ENCODE measurements at regions not wholly inside any gene's neighbourhood (a gene's known extent, or its start where the extent isn't known, plus 50 kb on each side); places are given as distances from the start of the nearest gene placed in this dataset.

- H3K27ac Mint-ChIP-seq: no peak overlapping the region
These were observed 193.9 kb downstream of the OMA1 start for GRCh38 chr1:58352476-58353092.

GRCh38 chr1:58346036-58346355 lies 200.5 kb downstream of the OMA1 start:
- H3K27ac Mint-ChIP-seq: no peak overlapping the region
- H3K36me3 Mint-ChIP-seq: peaks cover 7% of the 10 kb centered on the region

More at GRCh38 chr1:58352476-58353092, 193.9 kb downstream of the OMA1 start:
- no peaks in the 10 kb centered on the region for H3K4me1 Mint-ChIP-seq
- H3K27me3 Mint-ChIP-seq: no peaks in the 10 kb centered on the region
- H3K4me3 Mint-ChIP-seq: no peak overlapping the region
- peaks cover 4 to 11% (median 9%) of the 10 kb centered on the region in 3 donors for H3K9me3 Mint-ChIP-seq
- H3K36me3 Mint-ChIP-seq: peaks cover 8% of the 10 kb centered on the region

GRCh38 chr1:58345215-58346035 lies 201.1 kb downstream of the OMA1 start:
- Mint-ChIP-seq H3K27ac (no peak overlapping the region), H3K27me3 (no peaks in the 10 kb centered on the region), H3K9me3 (peaks cover 0 to 1% (median 0%) of the 10 kb centered on the region in 3 donors), H3K4me1 (peaks cover 0 to 2% (median 0%) of the 10 kb centered on the region in 3 donors), H3K4me3 (no peak overlapping the region), H3K36me3 (peaks cover 7% of the 10 kb centered on the region)

More at GRCh38 chr1:58346036-58346355, 200.5 kb downstream of the OMA1 start:
- peaks cover 1 to 5% (median 2%) of the 10 kb centered on the region in 3 donors for H3K9me3 Mint-ChIP-seq
- H3K27me3 Mint-ChIP-seq: no peaks in the 10 kb centered on the region
- H3K4me3 Mint-ChIP-seq: no peak overlapping the region
- H3K4me1 Mint-ChIP-seq: peaks cover 0 to 2% (median 0%) of the 10 kb centered on the region in 3 donors

GRCh38 chr1:58340185-58340584 lies 206.3 kb downstream of the OMA1 start:
- H3K36me3 Mint-ChIP-seq: peaks cover 5% of the 10 kb centered on the region
- no peak overlapping the region for H3K27ac Mint-ChIP-seq
- H3K4me3 Mint-ChIP-seq: no peak overlapping the region
- H3K4me1 Mint-ChIP-seq: peaks cover 0 to 2% (median 0%) of the 10 kb centered on the region in 3 donors
- no peaks in the 10 kb centered on the region for H3K9me3 Mint-ChIP-seq
- H3K27me3 Mint-ChIP-seq: no peaks in the 10 kb centered on the region

- Mint-ChIP-seq H3K4me1 (no peaks in the 10 kb centered on the region), H3K36me3 (peaks cover 5% of the 10 kb centered on the region), H3K4me3 (no peak overlapping the region), H3K9me3 (no peaks in the 10 kb centered on the region), H3K27me3 (no peaks in the 10 kb centered on the region), H3K27ac (no peak overlapping the region)
These were observed 208.4 kb downstream of the OMA1 start for GRCh38 chr1:58338081-58338480.

GRCh38 chr1:58333511-58333910 lies 213.0 kb downstream of the OMA1 start:
- Mint-ChIP-seq H3K4me3 (no peak overlapping the region), H3K36me3 (peaks cover 9% of the 10 kb centered on the region), H3K4me1 (no peaks in the 10 kb centered on the region), H3K9me3 (no peaks in the 10 kb centered on the region), H3K27me3 (no peaks in the 10 kb centered on the region), H3K27ac (no peak overlapping the region)

- Mint-ChIP-seq H3K9me3 (no peaks in the 10 kb centered on the region), H3K27me3 (no peaks in the 10 kb centered on the region), H3K4me3 (no peak overlapping the region), H3K36me3 (peaks cover 11% of the 10 kb centered on the region), H3K4me1 (no peaks in the 10 kb centered on the region), H3K27ac (no peak overlapping the region)
These were observed 215.4 kb downstream of the OMA1 start for GRCh38 chr1:58331156-58331555.

GRCh38 chr1:58325866-58326265 lies 220.7 kb downstream of the OMA1 start:
- Mint-ChIP-seq H3K4me3 (no peak overlapping the region), H3K9me3 (peaks cover 0 to 8% (median 3%) of the 10 kb centered on the region in 3 donors), H3K4me1 (no peaks in the 10 kb centered on the region), H3K27me3 (no peaks in the 10 kb centered on the region), H3K27ac (no peak overlapping the region), H3K36me3 (peaks cover 4% of the 10 kb centered on the region)

GRCh38 chr1:58324558-58324957 lies 222.0 kb downstream of the OMA1 start:
- Mint-ChIP-seq H3K27me3 (no peaks in the 10 kb centered on the region), H3K4me3 (no peak overlapping the region), H3K27ac (no peak overlapping the region), H3K9me3 (peaks cover 0 to 8% (median 3%) of the 10 kb centered on the region in 3 donors), H3K36me3 (peaks cover 4% of the 10 kb centered on the region), H3K4me1 (no peaks in the 10 kb centered on the region)

- Mint-ChIP-seq H3K4me1 (no peaks in the 10 kb centered on the region), H3K9me3 (peaks cover 0 to 8% (median 3%) of the 10 kb centered on the region in 3 donors), H3K4me3 (no peak overlapping the region), H3K27ac (no peak overlapping the region), H3K27me3 (no peaks in the 10 kb centered on the region), H3K36me3 (peaks cover 9% of the 10 kb centered on the region)
These were observed 228.1 kb downstream of the OMA1 start for GRCh38 chr1:58318157-58319005.

- Mint-ChIP-seq H3K27ac (no peak overlapping the region), H3K4me3 (no peak overlapping the region), H3K9me3 (peaks cover 0 to 3% (median under 1%) of the 10 kb centered on the region in 3 donors), H3K36me3 (peaks cover 9% of the 10 kb centered on the region), H3K27me3 (no peaks in the 10 kb centered on the region), H3K4me1 (no peaks in the 10 kb centered on the region)
These were observed 228.8 kb downstream of the OMA1 start for GRCh38 chr1:58317694-58318093.

GRCh38 chr1:58317086-58317485 lies 229.4 kb downstream of the OMA1 start:
- H3K27ac Mint-ChIP-seq: no peak overlapping the region
- peaks cover 0 to 3% (median 0%) of the 10 kb centered on the region in 3 donors for H3K9me3 Mint-ChIP-seq
- H3K27me3 Mint-ChIP-seq: no peaks in the 10 kb centered on the region
- no peak overlapping the region for H3K4me3 Mint-ChIP-seq
- H3K36me3 Mint-ChIP-seq: peaks cover 9% of the 10 kb centered on the region
- H3K4me1 Mint-ChIP-seq: no peaks in the 10 kb centered on the region

GRCh38 chr1:58316141-58316540 lies 230.4 kb downstream of the OMA1 start:
- Mint-ChIP-seq H3K4me3 (no peak overlapping the region), H3K9me3 (peaks cover 0 to 2% (median 0%) of the 10 kb centered on the region in 3 donors), H3K4me1 (peaks cover 0 to under 1% (median 0%) of the 10 kb centered on the region in 3 donors), H3K27ac (no peak overlapping the region), H3K36me3 (peaks cover 9% of the 10 kb centered on the region), H3K27me3 (no peaks in the 10 kb centered on the region)

- Mint-ChIP-seq H3K4me1 (peaks cover 0 to 3% (median 0%) of the 10 kb centered on the region in 3 donors), H3K27me3 (no peaks in the 10 kb centered on the region), H3K36me3 (peaks cover 7% of the 10 kb centered on the region), H3K27ac (no peak overlapping the region), H3K4me3 (no peak overlapping the region), H3K9me3 (no peaks in the 10 kb centered on the region)
These were observed 233.5 kb downstream of the OMA1 start for GRCh38 chr1:58312971-58313563.

- Mint-ChIP-seq H3K4me1 (peaks cover 0 to 3% (median 0%) of the 10 kb centered on the region in 3 donors), H3K27me3 (no peaks in the 10 kb centered on the region), H3K9me3 (no peaks in the 10 kb centered on the region), H3K36me3 (peaks cover 6% of the 10 kb centered on the region), H3K27ac (no peak overlapping the region), H3K4me3 (no peak overlapping the region)
These were observed 234.1 kb downstream of the OMA1 start for GRCh38 chr1:58312461-58312860.
